Body of pancreas (tissue), 4 donors: ENCODE measurements at regions not wholly inside any gene's neighbourhood (a gene's known extent, or its start where the extent isn't known, plus 50 kb on each side); places are given as distances from the start of the nearest gene placed in this dataset.

ENCODE experiments used
- POLR2A ChIP-seq, 3 donors: fragments of 450-650 bp; IDR thresholded peaks; one replicate each; pipeline ENCODE4 v1.6.1; 2016; ENCODE audit warnings: antibody characterized with exemption in 3 of 3, mild to moderate bottlenecking in 2 of 3
- TF ChIP-seq, protein P1 (sequence below), 7 experiments: fragments of 450-650 bp in 4 of 7; fragments of 200-600 bp in 3 of 7; sonication (generic) in 3 of 7; IDR thresholded peaks; one replicate each; pipeline ENCODE4 v1.5.1; 2016 to 2019; ENCODE audit warnings: antibody characterized with exemption in 7 of 7

GRCh38 chr13:52925251-52925650, 76.8 kb upstream of the PCDH8 start:
- TF ChIP-seq, protein P1, sequence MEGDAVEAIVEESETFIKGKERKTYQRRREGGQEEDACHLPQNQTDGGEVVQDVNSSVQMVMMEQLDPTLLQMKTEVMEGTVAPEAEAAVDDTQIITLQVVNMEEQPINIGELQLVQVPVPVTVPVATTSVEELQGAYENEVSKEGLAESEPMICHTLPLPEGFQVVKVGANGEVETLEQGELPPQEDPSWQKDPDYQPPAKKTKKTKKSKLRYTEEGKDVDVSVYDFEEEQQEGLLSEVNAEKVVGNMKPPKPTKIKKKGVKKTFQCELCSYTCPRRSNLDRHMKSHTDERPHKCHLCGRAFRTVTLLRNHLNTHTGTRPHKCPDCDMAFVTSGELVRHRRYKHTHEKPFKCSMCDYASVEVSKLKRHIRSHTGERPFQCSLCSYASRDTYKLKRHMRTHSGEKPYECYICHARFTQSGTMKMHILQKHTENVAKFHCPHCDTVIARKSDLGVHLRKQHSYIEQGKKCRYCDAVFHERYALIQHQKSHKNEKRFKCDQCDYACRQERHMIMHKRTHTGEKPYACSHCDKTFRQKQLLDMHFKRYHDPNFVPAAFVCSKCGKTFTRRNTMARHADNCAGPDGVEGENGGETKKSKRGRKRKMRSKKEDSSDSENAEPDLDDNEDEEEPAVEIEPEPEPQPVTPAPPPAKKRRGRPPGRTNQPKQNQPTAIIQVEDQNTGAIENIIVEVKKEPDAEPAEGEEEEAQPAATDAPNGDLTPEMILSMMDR (IDR thresholded peaks at IDR 0.05): no peak
- TF ChIP-seq POLR2A (IDR thresholded peaks at IDR 0.05): no peak
